Smooth muscle cell (in vitro differentiated cells): ENCODE measurements at regions not wholly inside any gene's neighbourhood (a gene's known extent, or its start where the extent isn't known, plus 50 kb on each side); places are given as distances from the start of the nearest gene placed in this dataset.
"Not testable (repeated sequence)": the region's sequence is repeated elsewhere in the genome, so short reads cannot be mapped to it uniquely, and the experiment has no call there.

Experiments
- DNase-seq: peaks from one replicate; lab custom pipeline; 2025; ENCODE audit not compliant: unreplicated experiment; lab: John Stamatoyannopoulos, UW
- H2AFZ ChIP-seq: fragments of 200-600 bp; sonication (generic); 2 replicates; pipeline ENCODE4 v1.6.0; 2016; ENCODE audit warnings: antibody characterized with exemption, low read depth, mild to moderate bottlenecking
- H3F3A ChIP-seq: fragments of 200-600 bp; sonication (generic); 2 replicates; pipeline ENCODE4 v1.6.0; 2017; ENCODE audit warnings: antibody characterized with exemption, low read depth
- H3K27ac ChIP-seq: fragments of 200-600 bp; sonication (generic); 2 replicates; pipeline ENCODE4 v1.5.1; 2016; ENCODE audit warnings: low read depth, mild to moderate bottlenecking
- H3K27me3 ChIP-seq: fragments of 200-600 bp; sonication (generic); 2 replicates; pipeline ENCODE4 v1.6.1; 2016; ENCODE audit warnings: low read depth, mild to moderate bottlenecking
- H3K36me3 ChIP-seq: fragments of 200-600 bp; sonication (generic); 2 replicates; pipeline ENCODE4 v1.5.1; 2016; ENCODE audit warnings: low read depth
- H3K4me1 ChIP-seq: fragments of 200-600 bp; sonication (generic); 2 replicates; pipeline ENCODE4 v1.5.1; 2016; ENCODE audit warnings: low read depth
- H3K4me2 ChIP-seq: fragments of 200-600 bp; sonication (generic); 2 replicates; pipeline ENCODE4 v1.6.0; 2016; ENCODE audit warnings: mild to moderate bottlenecking
- H3K4me3 ChIP-seq: fragments of 200-600 bp; sonication (generic); 2 replicates; pipeline ENCODE4 v1.5.1; 2016; ENCODE audit warnings: mild to moderate bottlenecking
- H3K79me2 ChIP-seq: fragments of 200-600 bp; sonication (generic); 2 replicates; pipeline ENCODE4 v1.6.0; 2016; ENCODE audit warnings: low read depth, mild to moderate bottlenecking
- H3K9ac ChIP-seq: fragments of 200-600 bp; sonication (generic); 2 replicates; pipeline ENCODE4 v1.6.0; 2016; ENCODE audit warnings: low read depth
- H3K9me3 ChIP-seq: fragments of 200-600 bp; sonication (generic); replicated peaks from 2 replicates; pipeline ENCODE4 v1.5.1; 2016; ENCODE audit warnings: low read depth
- H4K20me1 ChIP-seq: fragments of 200-600 bp; sonication (generic); 2 replicates; pipeline ENCODE4 v1.6.0; 2016; ENCODE audit warnings: low read depth
- CTCF ChIP-seq: fragments of 200-600 bp; sonication (generic); IDR thresholded peaks from 2 replicates; pipeline ENCODE4 v1.5.1; 2017; ENCODE audit warnings: borderline replicate concordance, mild to moderate bottlenecking, antibody characterized with exemption; ENCODE audit not compliant: insufficient read depth, poor library complexity, severe bottlenecking
- WGBS: methylation state at CpG from one replicate; pipeline ENCODE4 v1.1.7; 2016; ENCODE audit warnings: low lambda C conversion rate; 5-methylcytosine and 5-hydroxymethylcytosine counted together

DNA sequence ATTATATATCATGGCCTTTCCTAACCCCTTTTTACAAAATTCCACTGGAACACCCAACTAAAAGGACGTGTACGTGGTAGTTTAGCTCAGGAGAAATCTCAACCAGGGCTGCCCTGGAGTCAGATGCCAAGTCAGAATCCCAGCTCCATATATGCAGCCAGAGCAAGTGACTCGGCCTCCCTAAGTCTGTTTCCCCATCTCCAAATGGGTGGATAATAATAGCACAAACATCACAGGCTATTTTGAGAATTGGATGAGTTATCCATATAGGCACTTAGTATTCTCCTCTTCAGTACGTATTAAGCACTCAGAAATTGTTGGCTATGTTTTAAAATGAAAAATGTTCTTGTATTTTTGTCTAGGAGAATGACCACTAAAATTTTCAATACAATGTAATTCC is 481.5 kb downstream of the CD109 start:
- Histone ChIP-seq H3K9ac (no peak overlapping the region), H3K9me3 (no peaks in the 10 kb centered on the region), H3F3A (no peaks in the 10 kb centered on the region), H3K79me2 (no peaks in the 10 kb centered on the region), H3K4me1 (no peaks in the 10 kb centered on the region), H3K4me2 (no peak overlapping the region), H3K4me3 (no peak overlapping the region), H4K20me1 (no peaks in the 10 kb centered on the region), H3K27me3 (no peaks in the 10 kb centered on the region), H2AFZ (no peak overlapping the region), H3K36me3 (no peaks in the 10 kb centered on the region), H3K27ac (no peak overlapping the region)
- 81% methylated on average over 4 of the region's 4 CpGs for WGBS
- no peak for DNase-seq
- TF ChIP-seq CTCF: no peak

- not testable (repeated sequence) for H4K20me1 ChIP-seq, H3K4me3 ChIP-seq, H3K36me3 ChIP-seq, H3K9me3 ChIP-seq, H3K9ac ChIP-seq, H3F3A ChIP-seq, H3K27me3 ChIP-seq, H3K4me2 ChIP-seq, DNase-seq, H3K4me1 ChIP-seq, H3K79me2 ChIP-seq
- Histone ChIP-seq H2AFZ (peak overlapping the region; percentile 1), H3K27ac (peak overlapping the region; percentile 61)
- 74% methylated on average over 2 of the region's 2 CpGs for WGBS
Observed at GRCh38 chr6:74170550-74170949, 474.5 kb downstream of the CD109 start.

DNA sequence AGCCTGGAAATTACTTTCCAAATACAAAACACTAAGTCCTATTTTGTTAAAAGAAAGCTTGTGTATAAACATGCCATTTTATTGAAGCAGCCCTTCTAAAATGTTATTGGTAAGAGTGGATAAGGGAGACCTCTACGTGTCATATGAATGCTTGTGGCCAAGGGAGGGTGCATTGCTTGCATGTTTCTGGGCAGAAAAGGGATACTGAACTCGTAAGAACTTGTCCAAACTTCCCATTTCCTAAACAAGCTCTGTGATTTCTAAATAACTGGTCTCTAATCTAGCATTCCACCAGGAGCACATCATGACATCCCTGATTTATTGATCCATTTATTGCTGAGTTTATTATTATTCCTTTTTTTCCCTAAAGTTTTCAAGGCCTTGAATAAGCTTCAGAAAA is 474.1 kb downstream of the CD109 start:
- H3K9me3 ChIP-seq: no peaks in the 10 kb centered on the region
- H3K4me2 ChIP-seq: no peak overlapping the region
- WGBS: 33% methylated on average over 2 of the region's 2 CpGs
- H3F3A ChIP-seq: no peaks in the 10 kb centered on the region
- no peak for DNase-seq
- H2AFZ ChIP-seq: peak overlapping the region; percentile 1
- H4K20me1 ChIP-seq: no peaks in the 10 kb centered on the region
- no peaks in the 10 kb centered on the region for H3K4me1 ChIP-seq
- no peaks in the 10 kb centered on the region for H3K79me2 ChIP-seq
- H3K9ac ChIP-seq: no peak overlapping the region
- no peak for TF ChIP-seq CTCF
- peak overlapping the region; percentile 61 for H3K27ac ChIP-seq
- no peaks in the 10 kb centered on the region for H3K36me3 ChIP-seq
- no peak overlapping the region for H3K4me3 ChIP-seq
- no peaks in the 10 kb centered on the region for H3K27me3 ChIP-seq

DNA sequence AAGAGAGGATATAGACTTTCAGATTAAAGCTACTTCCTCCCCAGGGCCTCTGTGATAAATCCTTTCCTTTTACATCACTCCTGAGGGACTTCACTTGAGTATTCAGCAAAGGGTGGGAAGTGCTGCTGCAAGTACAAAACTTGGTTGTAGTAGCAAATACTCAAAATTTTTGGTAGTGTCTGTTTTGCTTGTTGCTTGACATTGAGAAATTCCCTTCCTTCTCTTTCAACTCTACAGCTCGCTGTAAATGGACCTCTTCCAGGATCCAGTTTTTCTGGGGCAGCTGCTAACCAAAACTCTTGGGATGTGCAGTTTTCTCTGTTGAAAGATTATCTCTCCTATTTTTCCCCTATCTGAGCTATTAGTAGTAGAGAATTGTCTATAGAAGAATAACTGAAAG is 472.0 kb downstream of the CD109 start:
- H3K9me3 ChIP-seq: no peaks in the 10 kb centered on the region
- H3F3A ChIP-seq: no peaks in the 10 kb centered on the region
- no peaks in the 10 kb centered on the region for H3K79me2 ChIP-seq
- no peaks in the 10 kb centered on the region for H3K4me1 ChIP-seq
- H4K20me1 ChIP-seq: no peaks in the 10 kb centered on the region
- H2AFZ ChIP-seq: no peak overlapping the region
- no peak overlapping the region for H3K27ac ChIP-seq
- TF ChIP-seq CTCF: no peak
- no peaks in the 10 kb centered on the region for H3K36me3 ChIP-seq
- 86% methylated on average over 1 of the region's 1 CpG for WGBS
- no peak overlapping the region for H3K4me3 ChIP-seq
- DNase-seq: no peak
- H3K4me2 ChIP-seq: no peak overlapping the region
- H3K27me3 ChIP-seq: no peaks in the 10 kb centered on the region
- H3K9ac ChIP-seq: no peak overlapping the region
